ENCODE measurements at regions not wholly inside any gene's neighbourhood (a gene's known extent, or its start where the extent isn't known, plus 50 kb on each side); places are given as distances from the start of the nearest gene placed in this dataset.

DNA sequence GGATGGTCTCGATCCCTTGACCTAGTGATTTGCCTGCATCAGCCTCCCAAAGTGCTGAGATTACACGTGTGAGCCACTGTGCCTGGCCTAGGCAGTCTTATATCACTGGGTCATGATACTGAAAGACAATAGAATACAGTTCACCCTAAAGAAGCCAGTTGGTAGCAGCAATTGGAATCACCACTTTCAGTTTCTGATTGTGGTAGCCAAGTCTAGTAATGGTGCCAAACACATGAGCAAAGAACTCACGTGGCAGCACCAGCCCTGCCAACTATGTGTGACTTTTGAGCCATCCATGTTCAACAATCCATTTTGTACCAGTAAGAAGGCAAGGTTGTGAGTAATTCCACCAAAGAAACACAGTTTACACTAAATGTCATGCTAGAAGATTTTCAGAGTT lies 548.4 kb downstream of the KLHL13 start:
- Histone ChIP-seq H3K36me3 (no peaks in the 10 kb centered on the region), H3K27me3 (no peaks in the 10 kb centered on the region), H3K9me3 (peaks cover 0 to 21% (median 0%) of the 10 kb centered on the region in 4 donors), H3K4me1 (no peaks in the 10 kb centered on the region), H3K27ac (replicated peaks in 1 of 4) (no peak overlapping the region), H3K4me3 (no peak overlapping the region)
- WGBS: 45% methylated on average over 3 of the region's 3 CpGs
- no peak for DNase-seq (ENCODE audit: extremely low spot score)
- intact Hi-C loops (cut with DNase I): no loop called here
- no peak for TF ChIP-seq EP300 (IDR thresholded peaks at IDR 0.05)
- TF ChIP-seq, protein P1, sequence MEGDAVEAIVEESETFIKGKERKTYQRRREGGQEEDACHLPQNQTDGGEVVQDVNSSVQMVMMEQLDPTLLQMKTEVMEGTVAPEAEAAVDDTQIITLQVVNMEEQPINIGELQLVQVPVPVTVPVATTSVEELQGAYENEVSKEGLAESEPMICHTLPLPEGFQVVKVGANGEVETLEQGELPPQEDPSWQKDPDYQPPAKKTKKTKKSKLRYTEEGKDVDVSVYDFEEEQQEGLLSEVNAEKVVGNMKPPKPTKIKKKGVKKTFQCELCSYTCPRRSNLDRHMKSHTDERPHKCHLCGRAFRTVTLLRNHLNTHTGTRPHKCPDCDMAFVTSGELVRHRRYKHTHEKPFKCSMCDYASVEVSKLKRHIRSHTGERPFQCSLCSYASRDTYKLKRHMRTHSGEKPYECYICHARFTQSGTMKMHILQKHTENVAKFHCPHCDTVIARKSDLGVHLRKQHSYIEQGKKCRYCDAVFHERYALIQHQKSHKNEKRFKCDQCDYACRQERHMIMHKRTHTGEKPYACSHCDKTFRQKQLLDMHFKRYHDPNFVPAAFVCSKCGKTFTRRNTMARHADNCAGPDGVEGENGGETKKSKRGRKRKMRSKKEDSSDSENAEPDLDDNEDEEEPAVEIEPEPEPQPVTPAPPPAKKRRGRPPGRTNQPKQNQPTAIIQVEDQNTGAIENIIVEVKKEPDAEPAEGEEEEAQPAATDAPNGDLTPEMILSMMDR (IDR thresholded peaks at IDR 0.05): no peak
- no peak for TF ChIP-seq POLR2A (IDR thresholded peaks at IDR 0.05; ENCODE audit: low read depth)
- no peak for TF ChIP-seq POLR2AphosphoS5 (IDR thresholded peaks at IDR 0.05)

DNA sequence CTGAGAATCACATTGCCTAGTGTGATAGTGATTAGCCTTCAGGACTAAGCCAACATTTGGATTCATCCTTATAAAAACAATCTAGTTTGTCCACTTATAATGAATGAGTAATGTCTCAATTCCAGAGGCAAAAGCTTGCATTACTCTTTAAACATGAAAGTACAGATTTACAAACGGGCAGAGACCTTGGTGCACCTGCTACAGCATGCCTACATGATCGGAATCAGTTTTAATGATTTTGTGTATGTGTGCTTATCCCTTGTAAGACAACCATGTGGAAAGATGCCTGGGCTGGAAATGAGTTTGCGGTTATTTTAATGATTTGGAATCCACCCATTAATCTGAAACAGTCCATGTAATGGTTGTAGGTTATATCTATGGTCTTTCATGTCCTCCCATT lies 572.7 kb downstream of the KLHL13 start:
- DNase-seq (ENCODE audit: extremely low spot score): no peak
- H3K4me1 ChIP-seq: no peaks in the 10 kb centered on the region
- H3K36me3 ChIP-seq: no peaks in the 10 kb centered on the region
- no peak overlapping the region for H3K27ac ChIP-seq (replicated peaks in 1 of 4)
- TF ChIP-seq POLR2AphosphoS5 (IDR thresholded peaks at IDR 0.05): no peak
- TF ChIP-seq POLR2A (IDR thresholded peaks at IDR 0.05; ENCODE audit: low read depth): no peak
- TF ChIP-seq EP300 (IDR thresholded peaks at IDR 0.05): no peak
- TF ChIP-seq, protein P1 (IDR thresholded peaks at IDR 0.05): no peak
- no peaks in the 10 kb centered on the region for H3K27me3 ChIP-seq
- H3K9me3 ChIP-seq: no peaks in the 10 kb centered on the region
- no peak overlapping the region for H3K4me3 ChIP-seq
- WGBS: 63% methylated on average over 3 of the region's 3 CpGs
- intact Hi-C loops (cut with DNase I): no loop called here

DNA sequence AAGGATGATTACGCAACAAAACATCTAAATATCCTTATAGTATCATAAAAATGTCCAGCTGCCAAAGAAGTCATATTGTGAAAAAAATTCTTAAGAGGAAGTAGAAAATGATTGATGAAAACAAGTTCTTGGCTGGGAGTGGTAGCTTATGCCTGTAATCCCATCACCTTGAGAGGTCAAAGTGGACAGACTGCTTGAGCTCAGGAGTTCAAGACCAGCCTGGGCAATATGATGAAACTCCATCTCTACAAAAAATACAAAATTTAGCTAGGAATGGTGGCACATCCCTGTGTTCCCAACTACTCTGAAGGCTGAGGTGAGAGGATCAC lies 577.6 kb downstream of the KLHL13 start:
- 76% methylated on average over 1 of the region's 1 CpG for WGBS
- peaks cover 0 to 6% (median 0%) of the 10 kb centered on the region in 4 donors for H3K4me1 ChIP-seq
- no peaks in the 10 kb centered on the region for H3K27me3 ChIP-seq
- intact Hi-C loops (cut with DNase I): no loop called here
- TF ChIP-seq, protein P1 (IDR thresholded peaks at IDR 0.05): no peak
- no peak for TF ChIP-seq POLR2A (IDR thresholded peaks at IDR 0.05; ENCODE audit: low read depth)
- no peak for TF ChIP-seq EP300 (IDR thresholded peaks at IDR 0.05)
- TF ChIP-seq POLR2AphosphoS5 (IDR thresholded peaks at IDR 0.05): no peak
- H3K4me3 ChIP-seq: no peak overlapping the region
- H3K9me3 ChIP-seq: no peaks in the 10 kb centered on the region
- no peaks in the 10 kb centered on the region for H3K36me3 ChIP-seq
- DNase-seq (ENCODE audit: extremely low spot score): no peak
- H3K27ac ChIP-seq (replicated peaks in 1 of 4): no peak overlapping the region

DNA sequence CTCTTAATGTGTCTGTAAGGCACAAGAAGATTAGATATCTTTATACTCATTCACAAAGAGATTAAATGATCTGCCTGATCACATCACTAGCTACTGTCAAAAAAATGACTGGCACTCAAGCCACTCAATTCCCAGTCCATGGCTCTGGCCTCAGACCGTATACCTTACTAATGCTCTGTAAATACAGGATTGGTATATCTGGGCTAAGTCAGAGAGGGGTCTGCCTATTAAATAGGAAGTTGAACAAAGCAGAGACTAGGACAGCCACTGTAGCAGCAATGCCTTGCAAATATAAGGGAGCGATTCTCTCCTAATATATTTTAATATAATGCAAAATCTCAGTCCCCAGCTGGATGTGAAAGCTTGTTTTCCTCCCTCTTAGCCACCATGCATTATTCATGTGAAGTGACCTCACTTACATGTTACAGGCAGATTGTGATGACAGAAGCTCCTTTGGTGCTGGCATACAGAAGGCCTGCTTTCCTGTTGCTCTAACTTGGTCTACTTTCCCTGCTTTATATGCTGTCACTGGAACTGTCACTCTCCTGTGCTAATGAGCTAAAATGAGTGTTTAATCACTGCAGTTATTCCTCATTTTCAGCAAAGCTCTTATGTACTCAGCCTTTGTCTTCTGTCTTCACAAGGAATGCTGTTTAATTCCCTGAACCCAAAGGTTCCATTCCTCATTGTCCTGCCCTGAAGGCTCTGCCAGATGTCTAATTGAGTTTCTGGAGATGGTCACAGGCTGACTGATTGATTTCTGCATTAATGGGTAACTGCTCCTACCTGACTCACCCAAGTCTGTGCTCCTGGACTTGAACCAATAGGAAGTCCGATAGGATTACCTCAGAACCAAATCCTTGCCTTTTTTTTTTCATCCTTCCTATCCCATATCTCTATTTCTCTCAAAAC lies 578.2 kb downstream of the KLHL13 start:
- Histone ChIP-seq H3K27me3 (no peaks in the 10 kb centered on the region), H3K9me3 (no peaks in the 10 kb centered on the region), H3K4me1 (peaks cover 0 to 6% (median 0%) of the 10 kb centered on the region in 4 donors), H3K36me3 (no peaks in the 10 kb centered on the region), H3K27ac (replicated peaks in 1 of 4) (no peak overlapping the region), H3K4me3 (no peak overlapping the region)
- WGBS: 64% methylated on average over 2 of the region's 3 CpGs
- DNase-seq (ENCODE audit: extremely low spot score): no peak
- intact Hi-C loops (cut with DNase I): no loop called here
- TF ChIP-seq, protein P1 (IDR thresholded peaks at IDR 0.05): no peak
- TF ChIP-seq EP300 (IDR thresholded peaks at IDR 0.05) (no peak), POLR2AphosphoS5 (IDR thresholded peaks at IDR 0.05) (no peak)

DNA sequence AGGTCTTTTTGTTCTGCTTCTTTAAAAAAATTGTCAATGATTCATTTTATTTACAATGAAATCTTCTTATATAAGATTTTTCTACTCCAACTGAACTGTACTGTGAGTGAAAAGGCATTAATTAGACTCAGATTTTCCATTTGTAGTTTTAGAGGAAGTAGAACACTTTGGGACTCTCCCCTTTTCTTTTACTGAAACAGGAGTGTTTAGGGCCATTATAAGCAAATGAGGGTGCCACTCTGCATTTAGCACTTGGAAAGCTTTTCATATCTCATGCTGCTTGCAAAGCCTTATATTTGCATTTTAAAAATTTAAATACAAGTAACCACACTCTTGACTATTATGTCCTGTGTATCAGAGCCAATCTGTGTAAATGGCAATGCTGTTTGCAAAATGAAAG lies 584.3 kb downstream of the KLHL13 start:
- TF ChIP-seq EP300 (IDR thresholded peaks at IDR 0.05) (no peak), POLR2AphosphoS5 (IDR thresholded peaks at IDR 0.05) (no peak), POLR2A (IDR thresholded peaks at IDR 0.05; ENCODE audit: low read depth) (no peak)
- TF ChIP-seq, protein P1 (IDR thresholded peaks at IDR 0.05): no peak
- Histone ChIP-seq H3K27me3 (no peaks in the 10 kb centered on the region), H3K4me3 (no peak overlapping the region), H3K9me3 (no peaks in the 10 kb centered on the region), H3K4me1 (peaks cover 0 to 4% (median 0%) of the 10 kb centered on the region in 4 donors), H3K36me3 (no peaks in the 10 kb centered on the region), H3K27ac (replicated peaks in 1 of 4) (no peak overlapping the region)
- intact Hi-C loops (cut with DNase I): no loop called here
- no peak for DNase-seq (ENCODE audit: extremely low spot score)

All from esophagus muscularis mucosa (tissue), 4 donors.